ENCODE measurements at regions not wholly inside any gene's neighbourhood (a gene's known extent, or its start where the extent isn't known, plus 50 kb on each side); places are given as distances from the start of the nearest gene placed in this dataset.

- no peak for DNase-seq
Observed at GRCh38 chr3:157700405-157700804, 197.2 kb upstream of the VEPH1 start.

GRCh38 chr3:157695586-157695985, 192.4 kb upstream of the VEPH1 start:
- DNase-seq, result no peak

GRCh38 chr3:157695103-157695502, 191.9 kb upstream of the VEPH1 start:
- no peak for DNase-seq

- no peak for DNase-seq
Observed at GRCh38 chr3:157693762-157694161, 190.5 kb upstream of the VEPH1 start.

GRCh38 chr3:157692468-157692867, 189.3 kb upstream of the VEPH1 start:
- no peak for DNase-seq

- DNase-seq, result no peak
Observed at GRCh38 chr3:157683668-157684067, 180.5 kb upstream of the VEPH1 start.

GRCh38 chr3:157672061-157672460, 168.8 kb upstream of the VEPH1 start:
- DNase-seq, result no peak

GRCh38 chr3:157671656-157672055, 168.4 kb upstream of the VEPH1 start:
- DNase-seq, result no peak

GRCh38 chr3:157669416-157669815, 166.2 kb upstream of the VEPH1 start:
- DNase-seq, result no peak

- DNase-seq, result no peak
Observed at GRCh38 chr3:157667493-157667892, 164.3 kb upstream of the VEPH1 start.

- DNase-seq, result no peak
Observed at GRCh38 chr3:157662171-157662570, 159.0 kb upstream of the VEPH1 start.

GRCh38 chr3:157660847-157661246, 157.6 kb upstream of the VEPH1 start:
- DNase-seq, result no peak

GRCh38 chr3:157652366-157652765, 149.2 kb upstream of the VEPH1 start:
- DNase-seq, result no peak

GRCh38 chr3:157650699-157651098, 147.5 kb upstream of the VEPH1 start:
- DNase-seq, result no peak

- no peak for DNase-seq
Observed at GRCh38 chr3:157650172-157650571, 147.0 kb upstream of the VEPH1 start.

- DNase-seq, result no peak
Observed at GRCh38 chr3:157649511-157649910, 146.3 kb upstream of the VEPH1 start.

- no peak for DNase-seq
Observed at GRCh38 chr3:157647820-157648219, 144.6 kb upstream of the VEPH1 start.

- DNase-seq, result no peak
Observed at GRCh38 chr3:157639756-157640426, 136.7 kb upstream of the VEPH1 start.

GRCh38 chr3:157637866-157638265, 134.7 kb upstream of the VEPH1 start:
- DNase-seq, result no peak

GRCh38 chr3:157633241-157633640, 130.0 kb upstream of the VEPH1 start:
- no peak for DNase-seq

GRCh38 chr3:157632075-157632474, 128.9 kb upstream of the VEPH1 start:
- DNase-seq, result no peak

GRCh38 chr3:157631478-157631877, 128.3 kb upstream of the VEPH1 start:
- no peak for DNase-seq

GRCh38 chr3:157626817-157627216, 123.6 kb upstream of the VEPH1 start:
- DNase-seq, result no peak

GRCh38 chr3:157624801-157625200, 121.6 kb upstream of the VEPH1 start:
- DNase-seq, result no peak

GRCh38 chr3:157618886-157619285, 115.7 kb upstream of the VEPH1 start:
- DNase-seq, result no peak

Data from NCI-H1694 treated with DMSO at 0.1 percent for 48 hours (cell line).